Neural progenitor cell (in vitro differentiated cells): ENCODE measurements at regions not wholly inside any gene's neighbourhood (a gene's known extent, or its start where the extent isn't known, plus 50 kb on each side); places are given as distances from the start of the nearest gene placed in this dataset.

Source experiments
- DNase-seq: peaks from one replicate; pipeline ENCODE4 v3.0.0-alpha.2; 2016; ENCODE audit warnings: low spot score
- H2AFZ ChIP-seq: fragments of 200-600 bp; sonication (generic); replicated peaks from 2 replicates; pipeline ENCODE4 v1.6.1; 2016; ENCODE audit warnings: antibody characterized with exemption
- H3F3A ChIP-seq: fragments of 200-600 bp; sonication (generic); 2 replicates; pipeline ENCODE4 v1.6.1; 2016; ENCODE audit warnings: antibody characterized with exemption, low read depth
- H3K27ac ChIP-seq: fragments of 200-600 bp; sonication (generic); 2 replicates; pipeline ENCODE4 v1.5.1; 2016; ENCODE audit warnings: mild to moderate bottlenecking
- H3K27me3 ChIP-seq: fragments of 200-600 bp; sonication (generic); 2 replicates; pipeline ENCODE4 v1.6.1; 2016; ENCODE audit warnings: mild to moderate bottlenecking, moderate library complexity
- H3K36me3 ChIP-seq: fragments of 200-600 bp; sonication (generic); 2 replicates; pipeline ENCODE4 v1.5.1; 2016
- H3K4me1 ChIP-seq: fragments of 200-600 bp; sonication (generic); 2 replicates; pipeline ENCODE4 v1.6.1; 2016; ENCODE audit warnings: mixed run types
- H3K4me2 ChIP-seq: fragments of 200-600 bp; sonication (generic); 2 replicates; pipeline ENCODE4 v1.6.1; 2016
- H3K4me3 ChIP-seq: fragments of 200-600 bp; sonication (generic); 2 replicates; pipeline ENCODE4 v1.5.1; 2016
- H3K79me2 ChIP-seq: fragments of 200-600 bp; sonication (generic); 2 replicates; pipeline ENCODE4 v1.6.1; 2016; ENCODE audit warnings: low read depth
- H3K9ac ChIP-seq: fragments of 200-600 bp; sonication (generic); 2 replicates; pipeline ENCODE4 v1.6.1; 2016
- H3K9me3 ChIP-seq: fragments of 200-600 bp; sonication (generic); 2 replicates; pipeline ENCODE4 v1.5.1; 2016; ENCODE audit warnings: low read depth
- H4K20me1 ChIP-seq: fragments of 200-600 bp; sonication (generic); 2 replicates; pipeline ENCODE4 v1.6.1; 2016; ENCODE audit warnings: low read depth
- H3K27ac Mint-ChIP-seq: 3 replicates; pipeline ENCODE4 v1.8.0; 2021; ENCODE audit warnings: mixed read lengths
- H3K27me3 Mint-ChIP-seq: 2 replicates; pipeline ENCODE4 v1.8.0; 2022; ENCODE audit warnings: low read depth, mild to moderate bottlenecking, inconsistent platforms, moderate library complexity, mixed read lengths; ENCODE audit not compliant: insufficient read depth
- H3K36me3 Mint-ChIP-seq: 3 replicates; pipeline ENCODE4 v1.8.0; 2021; ENCODE audit warnings: mixed read lengths
- H3K4me1 Mint-ChIP-seq: 3 replicates; pipeline ENCODE4 v1.8.0; 2021; ENCODE audit warnings: mixed read lengths
- H3K4me3 Mint-ChIP-seq: 3 replicates; pipeline ENCODE4 v1.8.0; 2021; ENCODE audit warnings: mild to moderate bottlenecking, moderate library complexity, mixed read lengths
- H3K9me3 Mint-ChIP-seq: 3 replicates; pipeline ENCODE4 v1.8.0; 2020; ENCODE audit warnings: mixed read lengths
- CTCF ChIP-seq: fragments of 200-600 bp; sonication (generic); IDR thresholded peaks from 2 replicates; pipeline ENCODE4 v1.5.1; 2017; ENCODE audit warnings: antibody characterized with exemption, mild to moderate bottlenecking
- EZH2 ChIP-seq: fragments of 200-600 bp; sonication (generic); IDR thresholded peaks from 2 replicates; pipeline ENCODE4 v1.6.1; 2017; ENCODE audit warnings: antibody characterized with exemption, mild to moderate bottlenecking, moderate library complexity
- EZH2phosphoT487 ChIP-seq: fragments of 200-600 bp; sonication (generic); IDR thresholded peaks from 2 replicates; pipeline ENCODE4 v1.6.1; 2017; ENCODE audit warnings: antibody characterized with exemption

DNA sequence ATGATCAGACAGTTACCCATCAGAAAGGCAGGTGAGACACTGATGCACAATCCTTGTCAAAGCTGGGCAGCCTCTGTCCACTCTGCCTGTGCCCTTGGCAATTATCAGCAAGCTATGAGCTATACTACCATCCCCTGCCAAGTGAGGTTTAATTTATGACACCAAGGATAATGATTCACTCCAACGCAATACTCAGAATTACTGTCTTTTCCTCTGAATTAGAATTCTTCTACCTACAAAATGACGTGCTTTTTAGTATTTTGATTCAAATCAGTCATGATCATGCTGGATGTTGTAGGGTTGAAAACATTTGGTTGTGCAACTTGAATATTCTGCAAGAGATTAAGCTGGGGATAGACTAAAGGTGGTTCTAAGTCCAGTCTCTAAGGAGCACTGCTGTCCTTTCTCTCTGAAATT, 116.8 kb upstream of the SOX9 start:
- no peak overlapping the region for H3K4me2 ChIP-seq
- no peaks in the 10 kb centered on the region for H3K36me3 ChIP-seq
- Mint-ChIP-seq H3K4me1 (peaks cover 9% of the 10 kb centered on the region), H3K9me3 (no peaks in the 10 kb centered on the region), H3K4me3 (no peak overlapping the region), H3K27ac (no peak overlapping the region), H3K36me3 (no peaks in the 10 kb centered on the region), H3K27me3 (no peaks in the 10 kb centered on the region)
- TF ChIP-seq EZH2 (no peak), EZH2phosphoT487 (no peak), CTCF (no peak)
- H3K79me2 ChIP-seq: no peaks in the 10 kb centered on the region
- H3K9ac ChIP-seq: no peak overlapping the region
- no peaks in the 10 kb centered on the region for H3K4me1 ChIP-seq
- H2AFZ ChIP-seq: peak overlapping the region; percentile 55
- no peaks in the 10 kb centered on the region for H3K27me3 ChIP-seq
- no peak for DNase-seq
- no peaks in the 10 kb centered on the region for H4K20me1 ChIP-seq
- H3K4me3 ChIP-seq: no peak overlapping the region
- H3F3A ChIP-seq: no peaks in the 10 kb centered on the region
- H3K9me3 ChIP-seq: no peaks in the 10 kb centered on the region
- H3K27ac ChIP-seq: no peak overlapping the region

GRCh38 chr17:72004611-72005331, 116.0 kb upstream of the SOX9 start:
- no peak for TF ChIP-seq CTCF
- Histone ChIP-seq H2AFZ (peak overlapping the region; percentile 55), H3F3A (no peaks in the 10 kb centered on the region), H3K4me1 (no peaks in the 10 kb centered on the region), H3K79me2 (no peaks in the 10 kb centered on the region), H3K4me3 (no peak overlapping the region), H3K27ac (no peak overlapping the region), H3K9ac (no peak overlapping the region), H3K27me3 (no peaks in the 10 kb centered on the region), H3K9me3 (no peaks in the 10 kb centered on the region), H3K36me3 (no peaks in the 10 kb centered on the region), H3K4me2 (no peak overlapping the region), H4K20me1 (no peaks in the 10 kb centered on the region)
- H3K27ac Mint-ChIP-seq: no peak overlapping the region
- no peaks in the 10 kb centered on the region for H3K9me3 Mint-ChIP-seq
- no peak overlapping the region for H3K4me3 Mint-ChIP-seq
- no peaks in the 10 kb centered on the region for H3K27me3 Mint-ChIP-seq
- H3K4me1 Mint-ChIP-seq: peaks cover 7% of the 10 kb centered on the region
- DNase-seq: no peak
- no peaks in the 10 kb centered on the region for H3K36me3 Mint-ChIP-seq

DNA sequence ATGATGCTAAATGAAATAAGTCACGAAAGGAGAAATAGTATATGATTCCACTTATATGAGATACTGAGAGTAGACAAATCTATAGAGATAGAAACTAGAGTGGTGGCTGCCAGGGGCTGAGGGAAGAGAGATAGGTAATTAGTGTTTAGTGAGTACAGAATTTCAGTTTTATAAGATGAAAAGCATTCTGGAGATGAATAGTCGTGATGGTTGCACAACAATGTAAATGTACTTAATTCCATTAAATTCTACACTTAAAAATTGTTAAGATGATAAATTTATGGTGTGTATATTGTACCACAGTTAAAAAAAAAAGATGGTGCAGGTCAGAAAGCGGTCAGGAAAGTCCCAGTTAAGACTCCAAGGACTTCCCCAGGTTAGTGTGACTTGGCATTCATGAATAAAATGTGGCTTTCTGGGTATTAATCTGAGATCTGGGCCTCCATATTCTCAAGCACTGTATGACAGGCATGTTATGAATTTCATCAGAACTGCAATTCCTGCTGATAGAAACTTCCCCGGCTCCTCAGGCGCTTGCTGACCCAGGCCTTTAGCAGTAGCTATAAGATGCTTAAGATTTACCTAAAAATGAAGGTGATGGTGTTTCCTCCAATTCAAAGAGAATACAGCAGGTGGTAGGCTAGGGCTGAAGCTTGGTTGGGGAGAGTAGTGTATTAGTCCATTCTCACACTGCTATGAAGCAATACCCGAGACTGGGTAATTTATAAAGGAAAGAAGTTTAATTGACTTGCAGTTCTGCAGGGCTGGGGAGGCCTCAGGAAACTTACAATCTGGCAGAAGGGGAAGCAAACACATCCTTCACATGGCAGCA, 115.3 kb upstream of the SOX9 start:
- Histone ChIP-seq H3K9ac (no peak overlapping the region), H3K9me3 (no peaks in the 10 kb centered on the region), H3K4me1 (no peaks in the 10 kb centered on the region), H2AFZ (no peak overlapping the region), H3K4me2 (no peak overlapping the region), H3K4me3 (no peak overlapping the region), H3K36me3 (no peaks in the 10 kb centered on the region), H3K27me3 (no peaks in the 10 kb centered on the region), H3K27ac (no peak overlapping the region), H4K20me1 (no peaks in the 10 kb centered on the region), H3K79me2 (no peaks in the 10 kb centered on the region), H3F3A (no peaks in the 10 kb centered on the region)
- no peak for TF ChIP-seq EZH2phosphoT487
- TF ChIP-seq EZH2: no peak
- TF ChIP-seq CTCF: no peak
- H3K27ac Mint-ChIP-seq: no peak overlapping the region
- DNase-seq: no peak
- H3K4me3 Mint-ChIP-seq: no peak overlapping the region
- no peaks in the 10 kb centered on the region for H3K36me3 Mint-ChIP-seq
- H3K9me3 Mint-ChIP-seq: no peaks in the 10 kb centered on the region
- H3K27me3 Mint-ChIP-seq: no peaks in the 10 kb centered on the region
- H3K4me1 Mint-ChIP-seq: peaks cover 6% of the 10 kb centered on the region
